Germinal center (tissue), 1 donor: ENCODE measurements at regions not wholly inside any gene's neighbourhood (a gene's known extent, or its start where the extent isn't known, plus 50 kb on each side); places are given as distances from the start of the nearest gene placed in this dataset.

Source experiments
- DNase-seq: peaks from one replicate; pipeline ENCODE4 v3.0.0; 2012; ENCODE audit warnings: mixed read lengths, low spot score

GRCh38 chr2:103810875-103811274 lies 1043.0 kb upstream of the POU3F3 start:
- no peak for DNase-seq

- no peak for DNase-seq
Measured at GRCh38 chr2:103814016-103814415, 1039.9 kb upstream of the POU3F3 start.

- no peak for DNase-seq
Measured at GRCh38 chr2:103815731-103816130, 1038.2 kb upstream of the POU3F3 start.

GRCh38 chr2:103817746-103818145 lies 1036.2 kb upstream of the POU3F3 start:
- no peak for DNase-seq

GRCh38 chr2:103818176-103818575 lies 1035.7 kb upstream of the POU3F3 start:
- DNase-seq = no peak

GRCh38 chr2:103819599-103819998 lies 1034.3 kb upstream of the POU3F3 start:
- DNase-seq = no peak

- DNase-seq = no peak
Measured at GRCh38 chr2:103823847-103824246, 1030.1 kb upstream of the POU3F3 start.

GRCh38 chr2:103847276-103847675 lies 1006.6 kb upstream of the POU3F3 start:
- no peak for DNase-seq

- DNase-seq = no peak
Measured at GRCh38 chr2:103859238-103859637, 994.7 kb upstream of the POU3F3 start.

- DNase-seq = no peak
Measured at GRCh38 chr2:103860016-103860415, 993.9 kb upstream of the POU3F3 start.

- no peak for DNase-seq
Measured at GRCh38 chr2:103868396-103868795, 985.5 kb upstream of the POU3F3 start.

- DNase-seq = no peak
Measured at GRCh38 chr2:103873716-103874351, 980.1 kb upstream of the POU3F3 start.

- no peak for DNase-seq
Measured at GRCh38 chr2:103875131-103875530, 978.8 kb upstream of the POU3F3 start.

- DNase-seq = no peak
Measured at GRCh38 chr2:103875531-103875930, 978.4 kb upstream of the POU3F3 start.

- no peak for DNase-seq
Measured at GRCh38 chr2:103876611-103877010, 977.3 kb upstream of the POU3F3 start.

GRCh38 chr2:103879101-103879500 lies 974.8 kb upstream of the POU3F3 start:
- no peak for DNase-seq

- no peak for DNase-seq
Measured at GRCh38 chr2:103880081-103880834, 973.7 kb upstream of the POU3F3 start.

GRCh38 chr2:103887625-103888024 lies 966.3 kb upstream of the POU3F3 start:
- no peak for DNase-seq

- DNase-seq = no peak
Measured at GRCh38 chr2:103896182-103896581, 957.7 kb upstream of the POU3F3 start.

- no peak for DNase-seq
Measured at GRCh38 chr2:103898561-103898960, 955.4 kb upstream of the POU3F3 start.

GRCh38 chr2:103902347-103902746 lies 951.6 kb upstream of the POU3F3 start:
- DNase-seq = no peak

- no peak for DNase-seq
Measured at GRCh38 chr2:103921161-103921560, 932.8 kb upstream of the POU3F3 start.

GRCh38 chr2:103942199-103942598 lies 911.7 kb upstream of the POU3F3 start:
- DNase-seq = no peak

GRCh38 chr2:103945083-103945482 lies 908.8 kb upstream of the POU3F3 start:
- DNase-seq = no peak
